GM10248 (cell line): ENCODE measurements at regions not wholly inside any gene's neighbourhood (a gene's known extent, or its start where the extent isn't known, plus 50 kb on each side); places are given as distances from the start of the nearest gene placed in this dataset.

Source experiments
- CTCF ChIA-PET: fragments of 300-600 bp; sonication (Branson Sonifier 250); formaldehyde crosslinking; extraction: SDS; loops from one replicate; lab custom pipeline; 2021; ENCODE audit warnings: antibody characterized with exemption; lab: Yijun Ruan, JAX
- POLR2A ChIA-PET: fragments of 350-650 bp; sonication (Branson Sonifier 250); formaldehyde crosslinking; extraction: SDS; loops from one replicate; lab custom pipeline; 2020; ENCODE audit warnings: antibody characterized with exemption; lab: Yijun Ruan, JAX
- DNase-seq: peaks from one replicate; pipeline ENCODE4 v3.0.0; 2012; ENCODE audit errors: extremely low spot score
- CTCF ChIP-seq: IDR thresholded peaks from 2 replicates; pipeline ENCODE4 v1.5.1; 2012; ENCODE audit warnings: mild to moderate bottlenecking, low read depth; ENCODE audit errors: extremely low read depth, missing control alignments, control extremely low read depth

GRCh38 chr6:14488180-14488579 lies 370.6 kb downstream of the CD83 start:
- ChIA-PET CTCF (interaction anchor here (0.7 to 2.0 kb wide), 2 partner anchors 15 to 276 kb away, joined by 3 to 6 read pairs; no protein-coding TSS in a partner anchor), POLR2A (no interaction called here)
- no peak for TF ChIP-seq CTCF
- no peak for DNase-seq

GRCh38 chr6:14489445-14489844 lies 371.9 kb downstream of the CD83 start:
- TF ChIP-seq CTCF, result no peak
- ChIA-PET CTCF (interaction anchor here (2.0 kb wide), 1 partner anchor 14 kb away, joined by 6 read pairs; no protein-coding TSS in a partner anchor), POLR2A (no interaction called here)
- no peak for DNase-seq

GRCh38 chr6:14498748-14499147 lies 381.2 kb downstream of the CD83 start:
- DNase-seq, result no peak
- POLR2A ChIA-PET, result no interaction called here
- no peak for TF ChIP-seq CTCF
- CTCF ChIA-PET, result interaction anchor here (1.3 to 1.9 kb wide), 2 partner anchors 10 to 14 kb away, joined by 3 to 4 read pairs; no protein-coding TSS in a partner anchor

GRCh38 chr6:14499309-14499708 lies 381.7 kb downstream of the CD83 start:
- DNase-seq, result no peak
- ChIA-PET POLR2A (no interaction called here), CTCF (interaction anchor here (1.3 to 1.9 kb wide), 2 partner anchors 9 to 13 kb away, joined by 3 to 4 read pairs; no protein-coding TSS in a partner anchor)
- no peak for TF ChIP-seq CTCF

- CTCF ChIA-PET, result interaction anchor here (1.3 to 1.9 kb wide), 2 partner anchors 9 to 13 kb away, joined by 3 to 4 read pairs; no protein-coding TSS in a partner anchor
- DNase-seq, result no peak
- POLR2A ChIA-PET, result no interaction called here
- no peak for TF ChIP-seq CTCF
Observed at GRCh38 chr6:14499841-14500240, 382.3 kb downstream of the CD83 start.

GRCh38 chr6:14500809-14501208 lies 383.2 kb downstream of the CD83 start:
- no peak for TF ChIP-seq CTCF
- DNase-seq, result no peak
- POLR2A ChIA-PET, result no interaction called here
- CTCF ChIA-PET, result no interaction called here
